BE2C (cell line): ENCODE measurements at regions not wholly inside any gene's neighbourhood (a gene's known extent, or its start where the extent isn't known, plus 50 kb on each side); places are given as distances from the start of the nearest gene placed in this dataset.

Experiments used
- DNase-seq: peaks from one replicate; pipeline ENCODE4 v3.0.0-alpha.2; 2020
- H3K27me3 ChIP-seq: fragments of 250-450 bp; sonication (Bioruptor Pico); 2 replicates; pipeline ENCODE4 v1.5.1; 2020; ENCODE audit warnings: mild to moderate bottlenecking
- H3K36me3 ChIP-seq: fragments of 250-450 bp; sonication (Bioruptor Pico); 2 replicates; pipeline ENCODE4 v1.5.1; 2020; ENCODE audit warnings: mild to moderate bottlenecking
- H3K4me1 ChIP-seq: fragments of 250-450 bp; sonication (Bioruptor Pico); 2 replicates; pipeline ENCODE4 v1.5.1; 2020
- H3K4me3 ChIP-seq: 2 replicates; pipeline ENCODE4 v1.5.1; 2011; ENCODE audit warnings: low read depth, low read length
- H3K9me3 ChIP-seq: fragments of 250-450 bp; sonication (Bioruptor Pico); 2 replicates; pipeline ENCODE4 v1.5.1; 2020
- CTCF ChIP-seq: IDR thresholded peaks from 2 replicates; pipeline ENCODE4 v1.5.1; 2012; ENCODE audit warnings: mild to moderate bottlenecking, low read depth, low read length

GRCh38 chr5:28214292-28214691, 1175.9 kb upstream of the CDH9 start:
- H3K27me3 ChIP-seq = no peaks in the 10 kb centered on the region
- H3K4me1 ChIP-seq = peaks cover 7% of the 10 kb centered on the region
- DNase-seq = no peak
- TF ChIP-seq CTCF = no peak
- no peak overlapping the region for H3K4me3 ChIP-seq
- H3K36me3 ChIP-seq = no peaks in the 10 kb centered on the region
- H3K9me3 ChIP-seq = no peaks in the 10 kb centered on the region

- Histone ChIP-seq H3K36me3 (no peaks in the 10 kb centered on the region), H3K4me1 (no peaks in the 10 kb centered on the region), H3K9me3 (no peaks in the 10 kb centered on the region), H3K4me3 (no peak overlapping the region), H3K27me3 (no peaks in the 10 kb centered on the region)
- no peak for DNase-seq
- no peak for TF ChIP-seq CTCF
These were observed 1170.0 kb upstream of the CDH9 start for GRCh38 chr5:28208356-28208755.

GRCh38 chr5:28190011-28190410, 1151.6 kb upstream of the CDH9 start:
- no peak for DNase-seq
- Histone ChIP-seq H3K4me1 (no peaks in the 10 kb centered on the region), H3K4me3 (no peak overlapping the region), H3K27me3 (no peaks in the 10 kb centered on the region; the same call in 1 of the 2 replicates), H3K9me3 (no peaks in the 10 kb centered on the region), H3K36me3 (no peaks in the 10 kb centered on the region)
- no peak for TF ChIP-seq CTCF

GRCh38 chr5:28174691-28175090, 1136.3 kb upstream of the CDH9 start:
- Histone ChIP-seq H3K4me3 (no peak overlapping the region), H3K4me1 (peaks cover 10% of the 10 kb centered on the region), H3K36me3 (no peaks in the 10 kb centered on the region), H3K9me3 (no peaks in the 10 kb centered on the region), H3K27me3 (peaks cover 4% of the 10 kb centered on the region; the same call in 1 of the 2 replicates)
- DNase-seq = no peak
- no peak for TF ChIP-seq CTCF

- peaks cover 7% of the 10 kb centered on the region for H3K4me1 ChIP-seq
- DNase-seq = no peak
- no peak overlapping the region for H3K4me3 ChIP-seq
- H3K36me3 ChIP-seq = no peaks in the 10 kb centered on the region
- no peaks in the 10 kb centered on the region for H3K27me3 ChIP-seq
- H3K9me3 ChIP-seq = no peaks in the 10 kb centered on the region
- TF ChIP-seq CTCF = no peak
These were observed 1126.7 kb upstream of the CDH9 start for GRCh38 chr5:28165096-28165495.

- H3K4me1 ChIP-seq = peaks cover 7% of the 10 kb centered on the region
- no peak for TF ChIP-seq CTCF
These were observed 1126.2 kb upstream of the CDH9 start for GRCh38 chr5:28164568-28164967.

More at GRCh38 chr5:28164568-28164967, 1126.2 kb upstream of the CDH9 start:
- no peak for DNase-seq
- Histone ChIP-seq H3K27me3 (no peaks in the 10 kb centered on the region), H3K36me3 (no peaks in the 10 kb centered on the region), H3K9me3 (no peaks in the 10 kb centered on the region), H3K4me3 (no peak overlapping the region)
